H1 (cell line): ENCODE measurements at regions not wholly inside any gene's neighbourhood (a gene's known extent, or its start where the extent isn't known, plus 50 kb on each side); places are given as distances from the start of the nearest gene placed in this dataset.

Experiments
- CTCF ChIA-PET: fragments of 300-600 bp; sonication (Branson Sonifier 250); formaldehyde crosslinking; loops from one replicate; lab custom pipeline; 2021; ENCODE audit not compliant: partially characterized antibody; lab: Charles Lee
- POLR2A ChIA-PET: fragments of 300-600 bp; sonication (Branson Sonifier 250); formaldehyde crosslinking; loops from one replicate; lab custom pipeline; 2021; ENCODE audit warnings: inconsistent platforms; ENCODE audit not compliant: partially characterized antibody; lab: Charles Lee
- DNase-seq, 2 experiments: peaks; one replicate each; pipeline versions ENCODE4 v3.0.0 to v3.0.0-alpha.2; 2010 to 2022; ENCODE audit warnings: low spot score in 2 of 2, low read depth in 1 of 2, mixed read lengths in 1 of 2
- FAIRE-seq: peaks from 2 replicates; lab custom pipeline; 2011; peaks lifted over from hg19 to GRCh38; lab: Jason Lieb, UNC
- H2AFZ ChIP-seq: 2 replicates; pipeline ENCODE4 v1.8.1; 2012; ENCODE audit warnings: low read length, inconsistent platforms
- H2AK5ac ChIP-seq: 2 replicates; pipeline ENCODE4 v1.6.1; 2013; ENCODE audit warnings: low read depth, low read length
- H2BK120ac ChIP-seq: replicated peaks from 2 replicates; pipeline ENCODE3; 2013; ENCODE audit warnings: low read depth, low read length, inconsistent platforms
- H2BK12ac ChIP-seq: 2 replicates; pipeline ENCODE4 v1.6.1; 2013; ENCODE audit warnings: low read depth, low read length
- H2BK15ac ChIP-seq: 2 replicates; pipeline ENCODE4 v1.6.1; 2013; ENCODE audit warnings: low read length
- H2BK20ac ChIP-seq: 2 replicates; pipeline ENCODE4 v1.6.1; 2013; ENCODE audit warnings: low read length
- H2BK5ac ChIP-seq: 2 replicates; pipeline ENCODE4 v1.6.1; 2013; ENCODE audit warnings: low read depth, low read length
- H3K14ac ChIP-seq: 2 replicates; pipeline ENCODE4 v1.6.1; 2013; ENCODE audit warnings: inconsistent platforms; ENCODE audit not compliant: insufficient read length
- H3K18ac ChIP-seq: 2 replicates; pipeline ENCODE4 v1.6.1; 2013; ENCODE audit warnings: low read length; ENCODE audit errors: extremely low read depth
- H3K23ac ChIP-seq: 2 replicates; pipeline ENCODE4 v1.6.1; 2013; ENCODE audit warnings: inconsistent platforms; ENCODE audit not compliant: insufficient read length
- H3K23me2 ChIP-seq: 2 replicates; pipeline ENCODE4 v1.6.1; 2013; ENCODE audit warnings: low read depth, low read length
- H3K27ac ChIP-seq: 2 replicates; pipeline ENCODE4 v1.6.1; 2011; ENCODE audit warnings: low read depth, low read length, inconsistent platforms
- H3K27me3 ChIP-seq, 4 experiments: replicated peaks in 1 of 4; 1 replicate in 1 of 4; 2 replicates in 3 of 4; pipeline versions ENCODE4 v1.6.1 to v1.8.1; 2011 to 2013; ENCODE audit warnings: low read length in 3 of 4, mild to moderate bottlenecking in 3 of 4, inconsistent platforms in 2 of 4, mixed read lengths in 2 of 4, moderate library complexity in 1 of 4; ENCODE audit not compliant: control insufficient read depth in 3 of 4, insufficient read depth in 3 of 4; ENCODE audit errors: extremely low read depth in 1 of 4
- H3K36me3 ChIP-seq, 4 experiments: 2 replicates each; pipeline versions ENCODE4 v1.6.1 to v1.8.1; 2011 to 2013; ENCODE audit warnings: mild to moderate bottlenecking in 4 of 4, low read length in 3 of 4, moderate library complexity in 2 of 4, control low read depth in 1 of 4, inconsistent platforms in 1 of 4; ENCODE audit not compliant: insufficient read depth in 4 of 4, control insufficient read depth in 2 of 4
- H3K4ac ChIP-seq: replicated peaks from 2 replicates; pipeline ENCODE3; 2013; ENCODE audit warnings: low read length, low read depth, mixed read lengths, inconsistent platforms; ENCODE audit not compliant: insufficient read length
- H3K4me1 ChIP-seq, 4 experiments: replicated peaks in 1 of 4; 1 replicate in 1 of 4; 2 replicates in 3 of 4; pipeline versions ENCODE4 v1.6.1 to v1.8.1; 2011 to 2013; ENCODE audit warnings: low read length in 3 of 4, inconsistent platforms in 2 of 4, mixed read lengths in 1 of 4; ENCODE audit not compliant: insufficient read depth in 4 of 4, control insufficient read depth in 3 of 4
- H3K4me2 ChIP-seq, 2 experiments: 2 replicates each; pipeline versions ENCODE4 v1.6.1 to v1.8.1; 2011 to 2013; ENCODE audit warnings: low read depth in 2 of 2, low read length in 2 of 2, control low read depth in 1 of 2, inconsistent platforms in 1 of 2, mild to moderate bottlenecking in 1 of 2; ENCODE audit not compliant: insufficient read depth in 1 of 2
- H3K4me3 ChIP-seq, 4 experiments: fragments of 200-600, 300-600 bp in 1 of 4; sonication (generic), shearing (Covaris generic), sonication (Bioruptor Twin) in 1 of 4; 2 replicates each; pipeline versions ENCODE4 v1.5.1 to v1.8.1; 2011 to 2016; ENCODE audit warnings: low read length in 4 of 4, low read depth in 3 of 4, control low read depth in 2 of 4, inconsistent platforms in 2 of 4, mild to moderate bottlenecking in 2 of 4, mixed read lengths in 1 of 4, moderate library complexity in 1 of 4; ENCODE audit not compliant: insufficient read depth in 2 of 4; ENCODE audit errors: extremely low read depth in 1 of 4
- H3K56ac ChIP-seq: replicated peaks from 2 replicates; pipeline ENCODE3; 2013; ENCODE audit warnings: low read depth, mild to moderate bottlenecking, mixed read lengths, low read length, inconsistent platforms; ENCODE audit not compliant: insufficient read length
- H3K79me1 ChIP-seq: 2 replicates; pipeline ENCODE4 v1.6.1; 2013; ENCODE audit warnings: low read depth, low read length, control low read depth
- H3K79me2 ChIP-seq, 2 experiments: 2 replicates each; pipeline versions ENCODE4 v1.6.1 to v1.8.1; 2012 to 2013; ENCODE audit warnings: low read length in 2 of 2, mild to moderate bottlenecking in 2 of 2, inconsistent platforms in 1 of 2; ENCODE audit not compliant: insufficient read depth in 2 of 2, control insufficient read depth in 1 of 2
- H3K9ac ChIP-seq, 4 experiments: replicated peaks in 1 of 4; 1 replicate in 1 of 4; 2 replicates in 3 of 4; pipeline versions ENCODE4 v1.6.1 to v1.8.1; 2011 to 2013; ENCODE audit warnings: low read depth in 3 of 4, low read length in 3 of 4, control low read depth in 2 of 4, mild to moderate bottlenecking in 2 of 4, moderate library complexity in 2 of 4, inconsistent platforms in 1 of 4; ENCODE audit errors: extremely low read depth in 1 of 4
- H3K9me3 ChIP-seq, 2 experiments: 2 replicates each; pipeline versions ENCODE4 v1.6.1 to v1.8.1; 2012 to 2013; ENCODE audit warnings: mild to moderate bottlenecking in 2 of 2, moderate library complexity in 2 of 2, control low read depth in 1 of 2, inconsistent platforms in 1 of 2, low read depth in 1 of 2, low read length in 1 of 2, mixed read lengths in 1 of 2; ENCODE audit not compliant: insufficient read depth in 2 of 2
- H4K20me1 ChIP-seq, 2 experiments: replicated peaks in 1 of 2; 2 replicates each; pipeline versions ENCODE3 to v1.8.1; 2011 to 2013; ENCODE audit warnings: inconsistent platforms in 2 of 2, low read length in 2 of 2, mild to moderate bottlenecking in 1 of 2; ENCODE audit not compliant: insufficient read depth in 2 of 2, control insufficient read depth in 1 of 2
- H4K5ac ChIP-seq: 2 replicates; pipeline ENCODE4 v1.6.1; 2013; ENCODE audit warnings: low read length, low read depth, mixed read lengths, inconsistent platforms; ENCODE audit not compliant: insufficient read length
- H4K8ac ChIP-seq: 2 replicates; pipeline ENCODE4 v1.8.0; 2013; ENCODE audit warnings: mild to moderate bottlenecking, moderate library complexity, low read length, inconsistent platforms; ENCODE audit not compliant: insufficient read depth; ENCODE audit errors: extremely low read depth
- H4K91ac ChIP-seq: replicated peaks from 2 replicates; pipeline ENCODE3; 2013; ENCODE audit warnings: low read length, mixed read lengths, inconsistent platforms; ENCODE audit not compliant: insufficient read length
- ATF2 ChIP-seq: IDR thresholded peaks from 2 replicates; pipeline ENCODE4 v1.6.1; 2012; ENCODE audit warnings: low read length, inconsistent platforms
- CEBPB ChIP-seq: IDR thresholded peaks from 2 replicates; pipeline ENCODE4 v1.6.1; 2012; ENCODE audit warnings: low read depth, low read length
- KDM4A ChIP-seq: IDR thresholded peaks from one replicate; pipeline ENCODE4 v1.7.1; 2012; ENCODE audit warnings: low read depth, mild to moderate bottlenecking, moderate library complexity, low read length, inconsistent platforms; ENCODE audit not compliant: severe bottlenecking
- POLR2A ChIP-seq, 2 experiments: IDR thresholded peaks; 1 replicate in 1 of 2; 2 replicates in 1 of 2; pipeline ENCODE4 v1.6.1; 2011; ENCODE audit warnings: low read depth in 2 of 2, low read length in 2 of 2, mild to moderate bottlenecking in 2 of 2; ENCODE audit errors: control extremely low read depth in 1 of 2
- RXRA ChIP-seq: IDR thresholded peaks from 2 replicates; pipeline ENCODE4 v1.6.1; 2011; ENCODE audit warnings: low read depth, mild to moderate bottlenecking, low read length, moderate library complexity; ENCODE audit not compliant: insufficient read depth
- SAP30 ChIP-seq: fragments of 300-600 bp; sonication (generic); IDR thresholded peaks from 2 replicates; pipeline ENCODE4 v1.7.1; 2012; ENCODE audit warnings: low read length, moderate library complexity, mild to moderate bottlenecking, inconsistent platforms; ENCODE audit not compliant: insufficient read depth, insufficient replicate concordance
- SIN3A ChIP-seq, 2 experiments: IDR thresholded peaks in 1 of 2; conservative IDR thresholded peaks in 1 of 2; 2 replicates each; pipeline ENCODE4 v1.6.1; 2011 to 2012; ENCODE audit warnings: low read length in 2 of 2, improper control_type of control experiment in 1 of 2, low read depth in 1 of 2, mild to moderate bottlenecking in 1 of 2
- SIRT6 ChIP-seq: IDR thresholded peaks from one replicate; pipeline ENCODE4 v1.7.1; 2012; ENCODE audit warnings: low read length, inconsistent platforms
- TCF12 ChIP-seq: IDR thresholded peaks from 2 replicates; pipeline ENCODE4 v1.6.1; 2011; ENCODE audit warnings: low read depth, mild to moderate bottlenecking, low read length
- TEAD4 ChIP-seq: IDR thresholded peaks from 2 replicates; pipeline ENCODE4 v1.6.1; 2012; ENCODE audit warnings: low read depth, low read length, inconsistent platforms, mixed read lengths
- USF2 ChIP-seq: IDR thresholded peaks from 2 replicates; pipeline ENCODE4 v1.6.1; 2011; ENCODE audit warnings: low read length, improper control_type of control experiment
- YY1 ChIP-seq: IDR thresholded peaks from 2 replicates; pipeline ENCODE4 v1.6.1; 2011; ENCODE audit warnings: low read depth, mild to moderate bottlenecking, low read length
- WGBS, 2 experiments: shearing (Covaris generic) in 1 of 2; methylation state at CpG; one replicate each; pipeline versions ENCODE4 v1.1.6 to v1.1.7; 2013 to 2015; ENCODE audit warnings: low lambda C conversion rate in 2 of 2, mixed read lengths in 2 of 2, inconsistent platforms in 1 of 2, low coverage in 1 of 2, missing lambda C conversion rate in 1 of 2; ENCODE audit not compliant: insufficient replicate concordance in 2 of 2, insufficient coverage in 1 of 2, insufficient read length in 1 of 2; ENCODE audit errors: extremely low coverage in 1 of 2, missing lambda C conversion rate in 1 of 2; 5-methylcytosine and 5-hydroxymethylcytosine counted together

GRCh38 chr11:123362941-123363340 is 67.1 kb upstream of the GRAMD1B start:
- H3K4me3 ChIP-seq, result no peak overlapping the region
- H3K79me2 ChIP-seq, result no peaks in the 10 kb centered on the region
- no peak overlapping the region for H3K4me2 ChIP-seq
- no peak overlapping the region for H3K56ac ChIP-seq
- H3K23ac ChIP-seq, result no peak overlapping the region
- no peak overlapping the region for H2BK15ac ChIP-seq
- H3K18ac ChIP-seq, result no peak overlapping the region
- WGBS, 2 experiments, result 93% methylated on average over 9 of the region's 9 CpGs; no CpG with 5 or more reads in 1 of the 2 experiments
- no peak overlapping the region for H4K8ac ChIP-seq
- ChIA-PET POLR2A (interaction anchor here (0.7 to 1.2 kb wide), 2 partner anchors 200 to 302 kb away, joined by 3 read pairs; no protein-coding TSS in a partner anchor), CTCF (interaction anchor here (1.0 to 1.3 kb wide), 3 partner anchors 45 to 99 kb away, joined by 3 to 6 read pairs (median 3); no protein-coding TSS in a partner anchor)
- no peaks in the 10 kb centered on the region for H3K9me3 ChIP-seq
- no peak overlapping the region for H3K27ac ChIP-seq
- no peaks in the 10 kb centered on the region for H3K36me3 ChIP-seq
- H2BK12ac ChIP-seq, result no peak overlapping the region
- DNase-seq (no peak), FAIRE-seq (no peak)
- no peak overlapping the region for H4K5ac ChIP-seq
- H3K4ac ChIP-seq, result no peak overlapping the region
- no peaks in the 10 kb centered on the region for H3K79me1 ChIP-seq
- H4K91ac ChIP-seq, result no peak overlapping the region
- H4K20me1 ChIP-seq, result no peaks in the 10 kb centered on the region
- no peak overlapping the region for H2BK5ac ChIP-seq
- peaks cover 0 to 9% (median 2%) of the 10 kb centered on the region in 4 experiments; a peak in 4 of 7 replicates for H3K4me1 ChIP-seq
- no peak overlapping the region for H2AK5ac ChIP-seq
- H3K23me2 ChIP-seq, result peaks cover 8% of the 10 kb centered on the region
- H2BK20ac ChIP-seq, result no peak overlapping the region
- H3K14ac ChIP-seq, result no peak overlapping the region
- peaks cover 7 to 26% (median 20%) of the 10 kb centered on the region in 4 experiments; a peak in 6 of 7 replicates for H3K27me3 ChIP-seq
- no peak overlapping the region for H2BK120ac ChIP-seq
- no peak overlapping the region for H3K9ac ChIP-seq
- no peak overlapping the region for H2AFZ ChIP-seq
- no peak for TF ChIP-seq SIRT6
- TF ChIP-seq POLR2A (IDR thresholded peaks at IDR 0.05; ENCODE audit: control extremely low read depth in 1 of 2, low read depth in 2 of 2, low read length in 2 of 2), result no peak
- TF ChIP-seq YY1, result no peak
- no peak for TF ChIP-seq KDM4A
- TF ChIP-seq SAP30, result no peak
- TF ChIP-seq SIN3A (conservative IDR thresholded peaks at IDR 0.05 in 1 of 2, IDR thresholded peaks at IDR 0.05 in 1 of 2; ENCODE audit: low read depth in 1 of 2, low read length in 2 of 2), result no peak
- no peak for TF ChIP-seq ATF2
- TF ChIP-seq CEBPB, result no peak
- TF ChIP-seq TEAD4, result no peak
- no peak for TF ChIP-seq RXRA
- no peak for TF ChIP-seq TCF12
- no peak for TF ChIP-seq USF2
